ENCODE measurements at regions not wholly inside any gene's neighbourhood (a gene's known extent, or its start where the extent isn't known, plus 50 kb on each side); places are given as distances from the start of the nearest gene placed in this dataset.

- TF ChIP-seq, protein P1, sequence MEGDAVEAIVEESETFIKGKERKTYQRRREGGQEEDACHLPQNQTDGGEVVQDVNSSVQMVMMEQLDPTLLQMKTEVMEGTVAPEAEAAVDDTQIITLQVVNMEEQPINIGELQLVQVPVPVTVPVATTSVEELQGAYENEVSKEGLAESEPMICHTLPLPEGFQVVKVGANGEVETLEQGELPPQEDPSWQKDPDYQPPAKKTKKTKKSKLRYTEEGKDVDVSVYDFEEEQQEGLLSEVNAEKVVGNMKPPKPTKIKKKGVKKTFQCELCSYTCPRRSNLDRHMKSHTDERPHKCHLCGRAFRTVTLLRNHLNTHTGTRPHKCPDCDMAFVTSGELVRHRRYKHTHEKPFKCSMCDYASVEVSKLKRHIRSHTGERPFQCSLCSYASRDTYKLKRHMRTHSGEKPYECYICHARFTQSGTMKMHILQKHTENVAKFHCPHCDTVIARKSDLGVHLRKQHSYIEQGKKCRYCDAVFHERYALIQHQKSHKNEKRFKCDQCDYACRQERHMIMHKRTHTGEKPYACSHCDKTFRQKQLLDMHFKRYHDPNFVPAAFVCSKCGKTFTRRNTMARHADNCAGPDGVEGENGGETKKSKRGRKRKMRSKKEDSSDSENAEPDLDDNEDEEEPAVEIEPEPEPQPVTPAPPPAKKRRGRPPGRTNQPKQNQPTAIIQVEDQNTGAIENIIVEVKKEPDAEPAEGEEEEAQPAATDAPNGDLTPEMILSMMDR (IDR thresholded peaks at IDR 0.05), result no peak
- TF ChIP-seq POLR2A (IDR thresholded peaks at IDR 0.05) (no peak), POLR2AphosphoS5 (IDR thresholded peaks at IDR 0.05; ENCODE audit: insufficient read depth in 1 of 2, low read depth in 1 of 2) (no peak)
Measured at GRCh38 chr15:39327005-39327730, 253.7 kb upstream of the THBS1 start.

All from vagina (tissue), 2 donors.